NK-92 treated with Interleukin-12 subunit alpha and Interleukin-12 subunit beta, amount 100 ng/mL, for 24 hours (cell line): ENCODE measurements at regions not wholly inside any gene's neighbourhood (a gene's known extent, or its start where the extent isn't known, plus 50 kb on each side); places are given as distances from the start of the nearest gene placed in this dataset.
"Not testable (repeated sequence)": the region's sequence is repeated elsewhere in the genome, so short reads cannot be mapped to it uniquely, and the experiment has no call there.

Source experiments
- DNase-seq: peaks from one replicate; lab custom pipeline; 2025; lab: John Stamatoyannopoulos, UW

GRCh38 chr11:103585401-103585800, 451.0 kb upstream of the DDI1 start:
- no peak for DNase-seq

GRCh38 chr11:103585911-103586310, 450.5 kb upstream of the DDI1 start:
- DNase-seq = no peak

DNA sequence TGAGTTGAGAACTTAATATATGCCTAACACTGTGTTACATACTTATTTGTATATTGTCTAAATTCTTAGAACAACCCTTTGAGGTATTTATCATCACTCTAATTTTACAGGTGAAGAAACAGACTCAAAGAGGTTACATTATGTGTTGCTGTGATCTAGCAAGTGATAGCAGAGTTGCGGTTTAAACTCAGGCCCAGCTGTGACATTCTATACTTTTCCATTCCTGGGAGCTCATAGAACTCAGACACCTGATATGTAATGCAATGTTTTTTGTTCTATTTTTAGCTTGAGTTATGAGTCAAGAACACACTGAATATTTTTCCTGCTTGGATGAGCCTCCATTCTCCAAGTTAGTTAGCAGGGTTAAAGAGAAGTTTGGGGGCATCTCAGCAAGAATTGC, 449.7 kb upstream of the DDI1 start:
- DNase-seq = no peak

DNA sequence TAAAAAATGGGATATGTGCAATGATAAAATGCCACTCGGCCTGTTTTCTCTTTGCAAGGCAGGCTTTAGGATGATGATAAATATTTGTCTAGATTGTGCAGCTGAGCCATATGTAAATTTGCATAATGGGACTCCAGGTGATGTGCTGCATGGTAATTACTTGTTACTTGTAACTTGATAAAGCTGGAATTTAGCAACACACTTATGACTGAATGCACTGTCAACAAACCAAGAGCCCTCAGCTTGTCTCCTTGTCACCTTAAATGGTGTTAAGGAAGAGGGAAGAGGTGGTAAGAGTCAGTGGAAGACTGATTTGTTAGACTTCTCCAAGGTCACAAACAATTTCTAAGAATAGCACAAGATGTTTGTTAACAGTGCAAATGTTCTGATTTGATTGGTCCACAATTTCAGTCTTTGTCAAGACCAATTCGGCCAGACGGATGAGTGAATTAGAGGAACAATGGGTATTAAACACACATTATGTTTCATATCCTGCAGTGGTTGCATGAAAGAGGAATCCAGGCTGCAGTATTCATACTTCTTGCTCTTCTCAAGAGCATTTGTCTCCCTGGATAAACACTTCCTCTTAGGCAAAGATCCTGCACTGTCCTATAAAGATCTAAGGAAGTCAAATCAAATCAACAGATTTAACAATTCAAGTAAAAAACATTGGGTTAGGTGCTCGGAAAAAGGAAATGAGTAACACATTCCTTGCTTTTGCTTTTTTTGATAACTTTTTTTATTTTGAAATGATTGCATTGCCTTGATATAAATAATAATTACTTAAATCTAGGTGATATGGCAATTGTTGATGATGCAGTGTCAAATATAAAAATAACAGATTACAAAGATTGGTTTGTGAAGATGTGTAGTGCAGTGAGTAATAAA, 448.3 kb upstream of the DDI1 start:
- no peak for DNase-seq

DNA sequence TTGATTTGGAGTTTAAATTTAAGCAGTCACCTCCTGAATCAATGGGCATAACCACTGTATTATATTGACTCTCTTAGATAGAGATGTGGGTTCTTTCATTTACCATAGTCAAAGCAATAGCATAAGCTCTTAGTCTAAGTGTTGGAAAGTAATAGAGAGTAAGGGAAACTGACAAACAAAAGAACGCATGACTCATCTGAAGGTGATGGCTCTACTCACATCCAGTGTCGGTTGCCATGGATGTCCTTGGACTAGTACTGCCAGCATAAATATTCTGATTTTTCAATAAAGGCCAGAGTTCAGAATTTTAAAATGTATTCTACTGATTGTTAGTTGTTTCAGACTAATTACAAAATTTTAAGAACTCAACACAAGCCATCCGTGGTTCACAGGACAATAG, 444.9 kb upstream of the DDI1 start:
- no peak for DNase-seq

- DNase-seq = no peak
These were observed 442.2 kb upstream of the DDI1 start for GRCh38 chr11:103594283-103594682.

DNA sequence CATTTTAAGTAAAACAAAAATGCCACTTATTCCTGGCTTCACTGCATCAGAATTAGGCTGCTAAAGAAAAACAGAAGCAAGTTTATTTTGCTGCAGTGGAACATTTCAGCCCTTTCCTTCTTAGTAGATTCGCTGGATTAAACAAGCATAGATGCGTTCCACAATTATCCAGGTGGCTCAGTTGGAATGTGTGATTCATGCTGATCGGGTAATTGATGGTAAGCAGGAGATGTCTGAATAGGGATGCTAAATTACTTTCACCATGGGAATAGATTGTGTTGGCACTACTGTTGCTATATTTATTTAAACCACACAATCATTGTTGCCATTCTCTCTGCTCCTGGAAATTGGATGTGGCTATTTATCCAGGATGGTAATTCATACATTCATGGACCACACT, 440.1 kb upstream of the DDI1 start:
- no peak for DNase-seq

DNA sequence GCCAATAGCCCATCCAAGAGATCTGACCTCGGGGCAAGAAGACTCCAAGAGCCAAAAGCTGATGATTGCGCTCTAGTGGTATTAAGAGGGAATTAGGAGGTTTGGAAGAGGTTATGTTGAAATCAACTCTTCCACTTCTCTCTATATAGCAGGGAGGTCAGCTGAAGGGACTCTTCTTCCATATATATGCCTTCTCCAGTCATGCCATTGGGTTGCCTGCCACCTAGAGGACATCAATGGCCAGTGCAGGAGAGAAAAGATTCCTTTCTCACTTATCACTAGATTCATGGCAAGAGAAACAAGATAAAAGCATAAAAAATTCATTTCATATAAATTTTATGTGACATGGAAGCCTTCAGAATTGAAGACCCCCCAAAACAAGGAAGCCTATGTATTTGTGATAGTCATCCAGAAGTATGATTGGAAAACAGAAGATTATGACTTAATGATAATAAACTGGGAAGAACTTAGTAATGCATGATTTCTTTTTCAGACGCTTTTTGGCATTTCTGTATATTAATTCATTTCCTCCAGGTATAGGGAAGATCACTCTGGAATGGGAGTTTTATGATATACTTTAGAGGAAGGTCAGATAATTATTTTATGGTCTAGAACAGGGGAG, 435.1 kb upstream of the DDI1 start:
- peak; percentile 3 for DNase-seq

DNA sequence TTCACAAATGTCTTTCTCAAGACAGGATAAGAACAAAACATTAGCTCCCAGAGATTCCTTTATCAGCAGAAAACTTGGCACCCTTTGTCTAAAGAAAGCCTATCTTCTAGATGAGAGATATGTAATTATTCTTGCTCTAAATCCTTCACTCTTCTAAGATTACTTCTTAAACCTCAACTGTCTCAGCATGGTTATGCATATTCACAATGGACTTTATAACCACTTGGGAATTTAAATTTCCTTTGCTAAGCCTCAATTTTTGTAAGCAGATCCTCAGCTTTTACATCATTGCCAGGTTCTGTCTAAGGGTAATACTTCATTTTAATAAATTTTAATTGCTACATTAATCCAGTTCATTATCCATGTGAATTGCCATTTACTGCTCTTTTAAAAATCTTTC, 433.6 kb upstream of the DDI1 start:
- DNase-seq = no peak

GRCh38 chr11:103604310-103604709, 432.1 kb upstream of the DDI1 start:
- DNase-seq = no peak

DNA sequence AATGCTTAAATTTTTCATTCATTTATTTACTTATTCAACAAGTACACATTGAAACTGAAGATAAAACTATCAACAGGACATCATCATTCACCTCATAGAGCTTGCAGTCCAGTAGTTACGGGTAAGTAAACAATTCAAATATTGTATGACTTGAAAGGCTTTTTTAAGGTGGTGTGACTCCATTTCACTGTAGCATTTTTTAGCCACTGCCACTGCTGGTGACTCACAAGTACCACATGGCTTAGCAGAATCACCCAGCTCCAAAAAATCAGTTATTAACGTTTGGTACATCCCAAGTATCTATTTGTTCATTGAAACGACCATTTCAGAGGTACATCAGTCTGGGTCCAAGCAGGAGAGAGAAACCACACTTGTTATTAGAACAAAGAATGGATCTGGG, 427.9 kb upstream of the DDI1 start:
- no peak for DNase-seq

DNA sequence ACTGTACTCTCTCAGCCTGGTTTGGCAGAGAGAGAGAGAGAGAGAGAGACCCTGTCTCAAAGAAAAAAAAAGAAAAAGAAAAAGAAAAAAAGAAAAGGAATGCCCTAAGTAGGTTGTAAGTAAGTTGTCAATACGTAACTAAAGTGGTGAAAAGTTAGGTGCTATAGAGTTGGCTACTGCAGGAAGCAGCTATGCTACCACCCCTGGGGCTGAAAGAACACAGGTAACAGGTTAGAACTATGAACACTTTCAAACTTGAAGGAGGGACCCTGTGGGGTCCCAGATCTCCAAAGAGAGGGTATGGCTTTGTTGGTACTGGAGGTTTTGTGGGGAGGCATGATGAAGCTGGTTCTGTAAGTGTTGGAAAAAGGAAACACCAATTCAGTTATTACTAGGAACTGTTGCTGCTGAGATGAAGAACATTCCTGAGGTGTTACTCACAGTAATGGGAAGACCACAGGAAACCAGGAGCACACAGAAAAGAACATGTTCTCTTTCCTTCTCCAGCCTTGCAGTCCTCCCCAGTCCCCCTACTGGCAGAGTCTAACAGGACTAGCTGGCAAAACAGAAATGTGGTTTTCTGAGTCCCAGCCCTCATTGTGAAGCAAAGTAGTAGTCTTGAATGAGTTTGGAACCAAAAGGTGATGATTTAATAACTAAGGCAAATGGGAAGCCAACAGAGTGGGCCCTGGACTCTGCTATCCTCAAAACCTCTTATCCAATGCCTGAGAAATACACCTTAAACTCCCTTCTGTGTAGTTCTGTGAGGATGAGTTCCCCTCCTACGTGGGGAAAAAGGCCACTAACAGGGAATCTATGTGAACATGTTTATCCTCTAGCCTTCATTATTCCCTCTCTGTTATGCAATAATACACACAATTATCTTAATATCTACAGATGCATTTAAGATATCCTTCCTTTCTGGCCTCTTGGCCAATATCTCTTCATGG, 427.0 kb upstream of the DDI1 start:
- DNase-seq = no peak

DNA sequence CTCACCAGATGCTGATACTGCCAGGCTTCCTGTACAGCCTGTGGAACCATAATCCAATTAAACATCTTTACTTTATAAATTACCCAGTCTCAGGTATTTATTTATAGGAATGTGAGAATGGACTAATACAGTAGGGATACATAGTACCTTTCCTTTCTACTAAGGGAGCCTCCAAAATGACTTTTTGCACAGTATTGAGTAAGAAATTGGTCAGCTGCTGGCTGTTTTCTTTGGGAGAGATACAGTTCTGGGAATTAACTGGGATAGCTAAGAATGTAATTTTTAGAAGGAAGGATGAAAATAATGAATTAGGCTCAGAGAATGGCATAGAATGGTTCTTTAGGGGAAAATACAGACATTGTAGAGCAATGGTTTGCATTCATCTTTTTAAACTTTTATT, 426.0 kb upstream of the DDI1 start:
- DNase-seq = no peak

GRCh38 chr11:103611526-103612260, 424.7 kb upstream of the DDI1 start:
- not testable (repeated sequence) for DNase-seq

- not testable (repeated sequence) for DNase-seq
These were observed 424.0 kb upstream of the DDI1 start for GRCh38 chr11:103612451-103612850.

DNA sequence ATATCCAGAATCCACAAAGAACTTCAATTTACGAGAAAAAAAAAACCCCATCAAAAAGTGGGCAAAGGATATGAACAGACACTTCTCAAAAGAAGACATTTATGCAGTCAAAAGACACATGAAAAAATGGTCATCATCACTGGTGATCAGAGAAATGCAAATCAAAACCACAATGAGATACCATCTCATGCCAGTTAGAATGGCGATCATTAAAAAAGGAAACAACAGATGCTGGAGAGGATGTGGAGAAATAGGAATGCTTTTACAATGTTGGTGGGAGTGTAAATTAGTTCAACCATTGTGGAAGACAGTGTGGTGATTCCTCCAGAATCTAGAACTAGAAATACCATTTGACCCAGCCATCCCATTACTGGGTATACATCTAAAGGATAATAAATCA, 419.9 kb upstream of the DDI1 start:
- not testable (repeated sequence) for DNase-seq

DNA sequence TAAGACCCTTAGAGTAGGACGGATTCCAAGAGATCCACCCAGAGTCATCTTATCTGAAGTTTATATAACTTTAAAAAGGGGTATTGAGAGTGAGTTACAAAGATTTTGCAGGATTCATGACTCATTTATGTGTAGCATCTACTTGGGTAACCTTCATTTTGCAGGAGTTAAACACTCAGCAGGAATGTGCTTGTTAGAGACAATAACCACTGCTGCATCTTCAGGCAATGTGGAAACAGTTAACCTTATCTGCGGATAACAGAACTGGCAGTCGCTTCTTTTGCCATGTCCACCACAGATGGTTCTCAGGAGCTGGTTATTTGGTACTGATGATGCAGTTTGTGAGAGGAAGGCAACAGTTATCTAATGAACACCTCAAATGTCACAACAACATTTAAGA, 417.9 kb upstream of the DDI1 start:
- DNase-seq = no peak

- DNase-seq = no peak
These were observed 417.0 kb upstream of the DDI1 start for GRCh38 chr11:103619480-103619879.

GRCh38 chr11:103619938-103620337, 416.5 kb upstream of the DDI1 start:
- no peak for DNase-seq

DNA sequence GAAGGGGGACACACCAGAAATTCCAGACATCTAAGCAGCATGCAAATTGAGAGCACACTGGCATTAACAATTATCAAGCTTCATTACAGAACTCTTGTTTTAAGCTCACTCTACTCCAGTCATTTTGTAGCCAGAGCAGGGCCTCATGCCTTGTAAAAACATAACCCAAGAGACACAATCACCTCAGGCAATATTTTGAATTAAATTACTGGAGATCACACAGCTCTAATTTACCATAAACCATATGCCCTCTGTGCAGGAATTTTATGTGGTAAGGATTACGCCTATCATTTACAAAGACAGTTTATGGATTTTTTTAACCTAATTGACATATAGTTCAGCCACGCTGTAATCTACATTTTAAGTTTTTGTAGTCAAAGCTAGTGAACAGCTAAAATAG, 414.1 kb upstream of the DDI1 start:
- no peak for DNase-seq

DNA sequence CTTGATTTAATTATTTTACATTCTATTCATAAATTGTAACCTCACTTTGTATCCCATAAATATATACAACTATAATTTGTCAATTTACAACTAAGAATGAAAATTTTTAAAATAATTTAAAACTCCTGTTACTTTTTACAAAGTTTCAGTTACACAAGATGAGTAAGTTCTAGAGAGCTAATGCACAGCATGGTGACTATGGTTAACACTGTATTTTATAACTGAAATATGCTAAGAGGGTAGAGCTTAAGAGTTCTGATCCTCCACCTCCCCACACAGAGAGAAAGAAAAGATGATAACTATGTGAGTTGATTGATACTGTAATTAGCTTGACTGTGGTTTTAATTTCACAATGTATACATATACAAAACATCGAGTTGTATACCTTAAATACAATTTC, 412.5 kb upstream of the DDI1 start:
- DNase-seq = no peak
